Panc1 (cell line): ENCODE measurements at regions not wholly inside any gene's neighbourhood (a gene's known extent, or its start where the extent isn't known, plus 50 kb on each side); places are given as distances from the start of the nearest gene placed in this dataset.

Experiments
- ATAC-seq: fragments of 200-7000 bp; cut with Tn5 transposase; 2 replicates; pipeline ENCODE4 v1.9.1; 2020; ENCODE audit warnings: mild to moderate bottlenecking, moderate library complexity
- BruUV-seq: library from RNA; stranded (reverse); fragments of 400-500 nt; replicated peaks from 2 replicates; lab custom pipeline; 2021; lab: Mats Ljungman, UMichigan
- CTCF ChIA-PET: fragments of 300-600 bp; sonication (Branson Sonifier 250); formaldehyde crosslinking; loops from one replicate; lab custom pipeline; 2022; ENCODE audit warnings: antibody characterized with exemption; lab: Charles Lee
- POLR2A ChIA-PET: fragments of 300-600 bp; sonication (Branson Sonifier 250); formaldehyde crosslinking; loops from one replicate; lab custom pipeline; 2022; ENCODE audit warnings: antibody characterized with exemption; lab: Charles Lee
- DNase-seq: peaks from one replicate; pipeline ENCODE4 v3.0.0-alpha.2; 2010; ENCODE audit warnings: low read depth, low spot score
- H3K27ac ChIP-seq: 2 replicates; pipeline ENCODE4 v1.5.1; 2011; ENCODE audit warnings: mild to moderate bottlenecking, low read length, inconsistent platforms
- H3K27me3 ChIP-seq: fragments of 200-500 bp; sonication (Bioruptor generic); 2 replicates; pipeline ENCODE4 v1.6.0; 2014; ENCODE audit warnings: low read length, inconsistent platforms; ENCODE audit not compliant: control insufficient read depth, insufficient read depth
- H3K36me3 ChIP-seq: fragments of 200-500 bp; sonication (Bioruptor generic); 2 replicates; pipeline ENCODE4 v1.5.1; 2014; ENCODE audit warnings: inconsistent platforms, mild to moderate bottlenecking, low read length, moderate library complexity; ENCODE audit not compliant: control insufficient read depth, insufficient read depth
- H3K4me1 ChIP-seq: 2 replicates; pipeline ENCODE4 v1.5.1; 2011; ENCODE audit warnings: inconsistent platforms, mild to moderate bottlenecking, low read length, moderate library complexity; ENCODE audit not compliant: control insufficient read depth, insufficient read depth
- H3K4me3 ChIP-seq, 2 experiments: 2 replicates each; pipeline ENCODE4 v1.5.1; 2011 to 2012; ENCODE audit warnings: low read depth in 2 of 2, low read length in 2 of 2, mild to moderate bottlenecking in 2 of 2, inconsistent platforms in 1 of 2, moderate library complexity in 1 of 2
- H3K9me3 ChIP-seq: fragments of 200-500 bp; sonication (Bioruptor generic); 2 replicates; pipeline ENCODE4 v1.5.1; 2014; ENCODE audit warnings: low read depth, mild to moderate bottlenecking, inconsistent platforms, low read length, moderate library complexity; ENCODE audit not compliant: control insufficient read depth, insufficient read depth
- POLR2AphosphoS5 ChIP-seq: IDR thresholded peaks from 2 replicates; pipeline ENCODE4 v1.6.1; 2012; ENCODE audit warnings: mild to moderate bottlenecking, low read depth, low read length, moderate library complexity
- SIN3A ChIP-seq: IDR thresholded peaks from 2 replicates; pipeline ENCODE4 v1.6.1; 2012; ENCODE audit warnings: low read depth, mild to moderate bottlenecking, low read length, moderate library complexity, borderline replicate concordance; ENCODE audit not compliant: insufficient read depth
- TCF7L2 ChIP-seq: IDR thresholded peaks from 2 replicates; pipeline ENCODE4 v1.6.1; 2011; ENCODE audit warnings: mild to moderate bottlenecking, low read depth, low read length, inconsistent platforms
- in situ Hi-C: cut with HindIII; loops from 2 replicates; pipeline ENCODE4 v1.10.0; 2016; ENCODE audit warnings: low sequenced_read_pairs, low pct_unique_long_range_greater_than_20kb
- intact Hi-C: fragments of 100-400 bp; cut with micrococcal nuclease; formaldehyde crosslinking; loops from one replicate; pipeline ENCODE4 v1.10.0; 2022; ENCODE audit not compliant: unreplicated experiment
- TF ChIP-seq, protein P1 (sequence below), 2 experiments: IDR thresholded peaks; 2 replicates each; pipeline ENCODE4 v1.6.1; 2011 to 2012; ENCODE audit warnings: low read depth in 2 of 2, control low read depth in 1 of 2, low read length in 1 of 2, mild to moderate bottlenecking in 1 of 2, moderate library complexity in 1 of 2; ENCODE audit not compliant: insufficient read depth in 1 of 2
- TF ChIP-seq, protein P2 (sequence below): fragments of 450-650 bp; IDR thresholded peaks from 2 replicates; pipeline ENCODE4 v1.5.1; 2017; ENCODE audit warnings: mild to moderate bottlenecking

DNA sequence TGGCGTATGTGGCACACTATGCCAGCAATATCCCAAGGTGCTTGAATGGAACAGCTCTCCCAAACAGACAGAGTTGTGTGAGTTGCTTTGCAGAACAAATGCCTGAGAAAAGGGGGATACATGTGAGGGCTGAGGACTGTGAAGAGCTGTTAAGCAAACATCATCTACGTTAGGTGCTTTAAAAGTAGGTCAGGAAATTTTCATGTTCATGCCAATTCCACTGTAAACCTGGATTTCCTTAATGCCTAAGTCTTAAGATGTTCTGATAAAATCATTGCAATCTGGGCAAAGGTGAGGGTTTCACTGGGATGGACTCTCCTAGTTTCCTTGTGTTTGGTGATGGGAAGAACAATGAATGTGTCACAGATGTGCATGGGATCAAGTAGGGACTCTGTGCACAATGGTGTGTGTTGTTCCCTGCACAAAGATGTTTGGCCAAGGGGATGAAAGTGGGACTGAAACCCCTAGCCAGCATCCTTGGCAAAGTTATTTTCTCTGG lies 227.9 kb downstream of the KTN1 start:
- in situ Hi-C loops (no loop called here), intact Hi-C loops (no loop called here)
- DNase-seq (no peak), ATAC-seq (no peak)
- no peak overlapping the region for H3K27ac ChIP-seq
- H3K36me3 ChIP-seq, result no peaks in the 10 kb centered on the region
- no peak overlapping the region for H3K4me3 ChIP-seq
- ChIA-PET POLR2A (no interaction called here), CTCF (no interaction called here)
- TF ChIP-seq SIN3A (no peak), TCF7L2 (no peak), POLR2AphosphoS5 (no peak)
- TF ChIP-seq, protein P1, sequence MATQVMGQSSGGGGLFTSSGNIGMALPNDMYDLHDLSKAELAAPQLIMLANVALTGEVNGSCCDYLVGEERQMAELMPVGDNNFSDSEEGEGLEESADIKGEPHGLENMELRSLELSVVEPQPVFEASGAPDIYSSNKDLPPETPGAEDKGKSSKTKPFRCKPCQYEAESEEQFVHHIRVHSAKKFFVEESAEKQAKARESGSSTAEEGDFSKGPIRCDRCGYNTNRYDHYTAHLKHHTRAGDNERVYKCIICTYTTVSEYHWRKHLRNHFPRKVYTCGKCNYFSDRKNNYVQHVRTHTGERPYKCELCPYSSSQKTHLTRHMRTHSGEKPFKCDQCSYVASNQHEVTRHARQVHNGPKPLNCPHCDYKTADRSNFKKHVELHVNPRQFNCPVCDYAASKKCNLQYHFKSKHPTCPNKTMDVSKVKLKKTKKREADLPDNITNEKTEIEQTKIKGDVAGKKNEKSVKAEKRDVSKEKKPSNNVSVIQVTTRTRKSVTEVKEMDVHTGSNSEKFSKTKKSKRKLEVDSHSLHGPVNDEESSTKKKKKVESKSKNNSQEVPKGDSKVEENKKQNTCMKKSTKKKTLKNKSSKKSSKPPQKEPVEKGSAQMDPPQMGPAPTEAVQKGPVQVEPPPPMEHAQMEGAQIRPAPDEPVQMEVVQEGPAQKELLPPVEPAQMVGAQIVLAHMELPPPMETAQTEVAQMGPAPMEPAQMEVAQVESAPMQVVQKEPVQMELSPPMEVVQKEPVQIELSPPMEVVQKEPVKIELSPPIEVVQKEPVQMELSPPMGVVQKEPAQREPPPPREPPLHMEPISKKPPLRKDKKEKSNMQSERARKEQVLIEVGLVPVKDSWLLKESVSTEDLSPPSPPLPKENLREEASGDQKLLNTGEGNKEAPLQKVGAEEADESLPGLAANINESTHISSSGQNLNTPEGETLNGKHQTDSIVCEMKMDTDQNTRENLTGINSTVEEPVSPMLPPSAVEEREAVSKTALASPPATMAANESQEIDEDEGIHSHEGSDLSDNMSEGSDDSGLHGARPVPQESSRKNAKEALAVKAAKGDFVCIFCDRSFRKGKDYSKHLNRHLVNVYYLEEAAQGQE (IDR thresholded peaks at IDR 0.05; ENCODE audit: insufficient read depth in 1 of 2, low read depth in 2 of 2, low read length in 1 of 2), result no peak
- H3K27me3 ChIP-seq, result no peaks in the 10 kb centered on the region
- 0 out of 2 replicates have a peak, but pooled peaks cover 2% of the 10 kb centered on the region for H3K4me1 ChIP-seq
- H3K9me3 ChIP-seq, result no peaks in the 10 kb centered on the region
- no TSS peak for BruUV-seq

DNA sequence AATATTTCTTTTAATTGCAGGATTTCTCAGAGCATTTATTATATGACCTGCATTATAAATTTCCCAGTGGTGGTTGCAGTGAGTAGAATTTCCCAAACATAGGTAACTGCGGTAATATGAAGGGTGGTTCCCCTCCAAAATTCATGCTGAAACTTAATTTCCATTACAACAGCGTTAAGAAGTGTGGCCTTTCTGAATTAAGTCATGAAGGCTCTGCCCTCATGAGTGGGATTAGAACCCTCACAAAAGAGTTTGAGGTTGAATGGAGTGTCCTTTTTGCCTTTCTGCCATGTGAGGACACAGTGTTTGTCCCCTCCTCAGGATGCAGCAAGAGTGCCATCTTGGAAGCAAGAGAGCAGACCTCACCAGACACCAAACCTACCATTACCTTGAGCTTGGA lies 233.6 kb downstream of the KTN1 start:
- CTCF ChIA-PET, result no interaction called here
- no peak for ATAC-seq

More for the DNA sequence above, 233.6 kb downstream of the KTN1 start:
- H3K27ac ChIP-seq, result no peak overlapping the region
- TF ChIP-seq SIN3A (no peak), POLR2AphosphoS5 (no peak), TCF7L2 (no peak)
- TF ChIP-seq, protein P2, sequence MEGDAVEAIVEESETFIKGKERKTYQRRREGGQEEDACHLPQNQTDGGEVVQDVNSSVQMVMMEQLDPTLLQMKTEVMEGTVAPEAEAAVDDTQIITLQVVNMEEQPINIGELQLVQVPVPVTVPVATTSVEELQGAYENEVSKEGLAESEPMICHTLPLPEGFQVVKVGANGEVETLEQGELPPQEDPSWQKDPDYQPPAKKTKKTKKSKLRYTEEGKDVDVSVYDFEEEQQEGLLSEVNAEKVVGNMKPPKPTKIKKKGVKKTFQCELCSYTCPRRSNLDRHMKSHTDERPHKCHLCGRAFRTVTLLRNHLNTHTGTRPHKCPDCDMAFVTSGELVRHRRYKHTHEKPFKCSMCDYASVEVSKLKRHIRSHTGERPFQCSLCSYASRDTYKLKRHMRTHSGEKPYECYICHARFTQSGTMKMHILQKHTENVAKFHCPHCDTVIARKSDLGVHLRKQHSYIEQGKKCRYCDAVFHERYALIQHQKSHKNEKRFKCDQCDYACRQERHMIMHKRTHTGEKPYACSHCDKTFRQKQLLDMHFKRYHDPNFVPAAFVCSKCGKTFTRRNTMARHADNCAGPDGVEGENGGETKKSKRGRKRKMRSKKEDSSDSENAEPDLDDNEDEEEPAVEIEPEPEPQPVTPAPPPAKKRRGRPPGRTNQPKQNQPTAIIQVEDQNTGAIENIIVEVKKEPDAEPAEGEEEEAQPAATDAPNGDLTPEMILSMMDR, result no peak
- TF ChIP-seq, protein P1 (IDR thresholded peaks at IDR 0.05; ENCODE audit: insufficient read depth in 1 of 2, low read depth in 2 of 2, low read length in 1 of 2), result no peak
- no peak for DNase-seq
- intact Hi-C loops (no loop called here), in situ Hi-C loops (no loop called here)
- no TSS peak for BruUV-seq
- no peaks in the 10 kb centered on the region for H3K9me3 ChIP-seq
- H3K27me3 ChIP-seq, result no peaks in the 10 kb centered on the region
- H3K4me1 ChIP-seq, result no peaks in the 10 kb centered on the region
- no peak overlapping the region for H3K4me3 ChIP-seq
- no peaks in the 10 kb centered on the region for H3K36me3 ChIP-seq
- POLR2A ChIA-PET, result no interaction called here
